ENCODE measurements at regions not wholly inside any gene's neighbourhood (a gene's known extent, or its start where the extent isn't known, plus 50 kb on each side); places are given as distances from the start of the nearest gene placed in this dataset.

GRCh38 chr6:144931172-144932035 lies 646.3 kb downstream of the UTRN start:
- H3K4me3 ChIP-seq: no peak overlapping the region
- 42 to 52% methylated on average over 6 of the region's 6 CpGs for WGBS, 2 donors
- no peaks in the 10 kb centered on the region for H3K9me3 ChIP-seq
- no peaks in the 10 kb centered on the region for H3K36me3 ChIP-seq (replicated peaks in 1 of 2; ENCODE audit: insufficient read depth in 1 of 2, low read depth in 2 of 2)
- no peaks in the 10 kb centered on the region for H3K27me3 ChIP-seq
- ATAC-seq (peak; percentile 68), DNase-seq (peak; percentile 49 to 71 (median 61))
- intact Hi-C loops (cut with DNase I): loop anchor here (10.0 kb wide), 1 partner anchor 347 kb away; no protein-coding TSS in a partner anchor
- H3K27ac ChIP-seq: no peak overlapping the region
- TF ChIP-seq POLR2A (IDR thresholded peaks at IDR 0.05): no peak
- TF ChIP-seq, protein P1, sequence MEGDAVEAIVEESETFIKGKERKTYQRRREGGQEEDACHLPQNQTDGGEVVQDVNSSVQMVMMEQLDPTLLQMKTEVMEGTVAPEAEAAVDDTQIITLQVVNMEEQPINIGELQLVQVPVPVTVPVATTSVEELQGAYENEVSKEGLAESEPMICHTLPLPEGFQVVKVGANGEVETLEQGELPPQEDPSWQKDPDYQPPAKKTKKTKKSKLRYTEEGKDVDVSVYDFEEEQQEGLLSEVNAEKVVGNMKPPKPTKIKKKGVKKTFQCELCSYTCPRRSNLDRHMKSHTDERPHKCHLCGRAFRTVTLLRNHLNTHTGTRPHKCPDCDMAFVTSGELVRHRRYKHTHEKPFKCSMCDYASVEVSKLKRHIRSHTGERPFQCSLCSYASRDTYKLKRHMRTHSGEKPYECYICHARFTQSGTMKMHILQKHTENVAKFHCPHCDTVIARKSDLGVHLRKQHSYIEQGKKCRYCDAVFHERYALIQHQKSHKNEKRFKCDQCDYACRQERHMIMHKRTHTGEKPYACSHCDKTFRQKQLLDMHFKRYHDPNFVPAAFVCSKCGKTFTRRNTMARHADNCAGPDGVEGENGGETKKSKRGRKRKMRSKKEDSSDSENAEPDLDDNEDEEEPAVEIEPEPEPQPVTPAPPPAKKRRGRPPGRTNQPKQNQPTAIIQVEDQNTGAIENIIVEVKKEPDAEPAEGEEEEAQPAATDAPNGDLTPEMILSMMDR (IDR thresholded peaks at IDR 0.05): peak; percentile 49 to 67 (median 61)
- no peaks in the 10 kb centered on the region for H3K4me1 ChIP-seq

- no peak overlapping the region for H3K4me3 ChIP-seq
- no peak for TF ChIP-seq POLR2A (IDR thresholded peaks at IDR 0.05)
- TF ChIP-seq, protein P1 (IDR thresholded peaks at IDR 0.05): no peak
- H3K9me3 ChIP-seq: no peaks in the 10 kb centered on the region
- WGBS, 2 donors: 49 to 52% methylated on average over 1 of the region's 1 CpG
- H3K27me3 ChIP-seq: no peaks in the 10 kb centered on the region
- ATAC-seq (no peak), DNase-seq (no peak)
- intact Hi-C loops (cut with DNase I): loop anchor here (10.0 kb wide), 1 partner anchor 348 kb away; no protein-coding TSS in a partner anchor
- no peaks in the 10 kb centered on the region for H3K4me1 ChIP-seq
- H3K27ac ChIP-seq: no peak overlapping the region
- no peaks in the 10 kb centered on the region for H3K36me3 ChIP-seq (replicated peaks in 1 of 2; ENCODE audit: insufficient read depth in 1 of 2, low read depth in 2 of 2)
Observed at GRCh38 chr6:144932621-144933020, 647.5 kb downstream of the UTRN start.

DNA sequence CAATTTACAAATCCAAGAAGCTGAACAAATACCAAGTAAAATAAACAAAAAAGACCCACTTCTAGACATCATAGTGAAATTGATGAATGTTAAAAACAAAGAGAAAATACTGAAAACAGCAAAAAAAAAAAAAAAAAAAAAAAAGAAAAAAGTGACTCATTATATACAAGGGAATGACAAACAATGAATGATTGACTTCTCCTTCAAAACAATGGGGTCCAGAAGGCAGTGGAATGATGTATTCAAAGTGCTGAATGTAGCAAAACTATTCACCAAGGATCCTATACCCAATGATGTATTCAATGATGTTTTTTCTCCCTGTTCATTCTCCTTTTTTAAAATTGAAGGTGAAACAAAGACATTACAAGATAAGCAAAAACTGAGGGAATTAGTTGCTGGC lies 650.0 kb downstream of the UTRN start:
- ATAC-seq (no peak), DNase-seq (no peak)
- no peak for TF ChIP-seq POLR2A (IDR thresholded peaks at IDR 0.05)
- TF ChIP-seq, protein P1 (IDR thresholded peaks at IDR 0.05): no peak
- Histone ChIP-seq H3K4me3 (no peak overlapping the region), H3K27me3 (no peaks in the 10 kb centered on the region), H3K36me3 (replicated peaks in 1 of 2; ENCODE audit: insufficient read depth in 1 of 2, low read depth in 2 of 2) (no peaks in the 10 kb centered on the region), H3K27ac (no peak overlapping the region), H3K9me3 (no peaks in the 10 kb centered on the region), H3K4me1 (no peaks in the 10 kb centered on the region)
- intact Hi-C loops (cut with DNase I): loop anchor here (10.0 kb wide), 1 partner anchor 350 kb away; no protein-coding TSS in a partner anchor

DNA sequence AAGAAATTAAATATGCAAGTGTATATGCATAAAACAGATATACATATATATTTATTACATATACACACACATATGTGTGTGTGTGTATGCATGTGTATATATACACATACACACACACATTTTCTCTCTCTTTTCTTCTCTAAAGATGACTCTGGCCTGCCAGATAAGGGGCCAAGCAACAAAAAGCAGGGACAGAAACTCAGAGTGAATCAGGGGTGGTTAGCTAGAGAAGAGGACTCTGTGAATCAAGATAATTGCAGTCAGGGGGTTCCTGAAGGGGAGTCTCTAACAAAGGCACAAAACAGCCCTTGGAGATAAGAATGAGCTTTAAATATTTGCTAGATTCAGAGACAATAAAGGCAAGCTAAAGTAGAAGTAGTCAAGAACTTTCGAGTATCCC lies 650.5 kb downstream of the UTRN start:
- H3K4me3 ChIP-seq: no peak overlapping the region
- H3K36me3 ChIP-seq (replicated peaks in 1 of 2; ENCODE audit: insufficient read depth in 1 of 2, low read depth in 2 of 2): no peaks in the 10 kb centered on the region
- no peaks in the 10 kb centered on the region for H3K9me3 ChIP-seq
- WGBS, 2 donors: 74 to 100% methylated on average over 1 of the region's 1 CpG
- intact Hi-C loops (cut with DNase I): loop anchor here (10.0 kb wide), 1 partner anchor 351 kb away; no protein-coding TSS in a partner anchor
- DNase-seq: no peak
- TF ChIP-seq, protein P1 (IDR thresholded peaks at IDR 0.05): no peak
- no peak for TF ChIP-seq POLR2A (IDR thresholded peaks at IDR 0.05)
- no peak for ATAC-seq
- no peaks in the 10 kb centered on the region for H3K27me3 ChIP-seq
- no peaks in the 10 kb centered on the region for H3K4me1 ChIP-seq
- no peak overlapping the region for H3K27ac ChIP-seq
